ENCODE measurements at regions not wholly inside any gene's neighbourhood (a gene's known extent, or its start where the extent isn't known, plus 50 kb on each side); places are given as distances from the start of the nearest gene placed in this dataset.

DNA sequence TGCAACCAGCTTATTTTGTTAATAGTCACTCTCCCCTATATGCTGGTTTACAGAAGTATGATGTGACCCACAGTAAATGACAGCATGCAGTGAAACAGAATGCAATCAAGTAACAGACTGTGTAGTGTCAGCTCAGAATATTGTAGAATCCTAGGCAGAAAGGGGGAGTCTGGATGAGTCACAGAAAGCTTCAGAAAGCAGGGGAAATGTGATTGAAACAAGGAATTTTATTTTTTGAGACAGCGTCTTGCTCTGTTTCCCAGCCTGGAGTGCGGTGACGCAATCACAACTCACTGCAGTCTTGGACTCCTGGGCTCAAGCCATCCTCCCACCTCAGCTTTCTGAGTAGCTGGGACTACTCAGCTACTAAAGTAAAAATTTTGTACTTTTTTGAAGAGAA, 188.3 kb upstream of the FOXN2 start:
- Histone ChIP-seq H3K4me3 (replicated peaks; ENCODE audit: insufficient read depth, low read length) (no peak overlapping the region), H3K27me3 (ENCODE audit: insufficient read depth, poor library complexity, severe bottlenecking) (no peaks in the 10 kb centered on the region), H3K27ac (replicated peaks) (no peak overlapping the region)
- no peak for DNase-seq (ENCODE audit: low read depth in 1 of 2, low spot score in 1 of 2)
- TF ChIP-seq SPI1 (IDR thresholded peaks at IDR 0.05; ENCODE audit: borderline replicate concordance, low read depth) (no peak), POLR2AphosphoS5 (IDR thresholded peaks at IDR 0.05; ENCODE audit: low read depth) (no peak), REST (IDR thresholded peaks at IDR 0.05; ENCODE audit: insufficient replicate concordance, low read depth) (no peak), GABPA (IDR thresholded peaks at IDR 0.05; ENCODE audit: low read depth) (no peak)
- TF ChIP-seq, protein P1, sequence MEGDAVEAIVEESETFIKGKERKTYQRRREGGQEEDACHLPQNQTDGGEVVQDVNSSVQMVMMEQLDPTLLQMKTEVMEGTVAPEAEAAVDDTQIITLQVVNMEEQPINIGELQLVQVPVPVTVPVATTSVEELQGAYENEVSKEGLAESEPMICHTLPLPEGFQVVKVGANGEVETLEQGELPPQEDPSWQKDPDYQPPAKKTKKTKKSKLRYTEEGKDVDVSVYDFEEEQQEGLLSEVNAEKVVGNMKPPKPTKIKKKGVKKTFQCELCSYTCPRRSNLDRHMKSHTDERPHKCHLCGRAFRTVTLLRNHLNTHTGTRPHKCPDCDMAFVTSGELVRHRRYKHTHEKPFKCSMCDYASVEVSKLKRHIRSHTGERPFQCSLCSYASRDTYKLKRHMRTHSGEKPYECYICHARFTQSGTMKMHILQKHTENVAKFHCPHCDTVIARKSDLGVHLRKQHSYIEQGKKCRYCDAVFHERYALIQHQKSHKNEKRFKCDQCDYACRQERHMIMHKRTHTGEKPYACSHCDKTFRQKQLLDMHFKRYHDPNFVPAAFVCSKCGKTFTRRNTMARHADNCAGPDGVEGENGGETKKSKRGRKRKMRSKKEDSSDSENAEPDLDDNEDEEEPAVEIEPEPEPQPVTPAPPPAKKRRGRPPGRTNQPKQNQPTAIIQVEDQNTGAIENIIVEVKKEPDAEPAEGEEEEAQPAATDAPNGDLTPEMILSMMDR (IDR thresholded peaks at IDR 0.05; ENCODE audit: insufficient read depth, low read length), result no peak

DNA sequence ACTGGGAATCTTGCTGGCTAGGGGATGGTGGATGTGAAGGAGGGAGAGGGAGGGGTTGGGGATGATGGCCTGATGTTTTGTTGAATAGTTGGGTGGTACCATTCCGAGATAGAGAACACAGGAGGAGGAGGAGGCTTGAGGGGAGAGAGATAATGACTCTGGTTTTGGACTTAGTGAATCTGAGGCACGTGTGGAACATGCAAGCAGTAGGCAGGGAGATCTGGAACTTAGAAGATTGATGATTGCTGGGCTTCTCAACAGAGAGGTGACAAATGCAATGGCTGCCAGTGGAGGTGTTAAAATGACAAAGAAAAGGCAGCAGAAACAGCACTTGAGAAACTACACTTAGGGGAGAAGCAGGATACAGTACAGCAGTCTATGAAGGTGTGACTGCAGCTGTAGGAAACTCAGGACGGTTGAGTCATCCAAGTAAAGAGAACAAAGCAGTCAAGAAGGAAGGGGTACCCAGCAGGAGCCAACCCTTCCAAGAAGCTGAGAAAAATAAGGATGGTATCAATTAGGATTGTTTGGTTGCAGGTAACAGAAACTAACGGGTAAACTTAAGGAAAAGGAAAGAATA, 186.8 kb upstream of the FOXN2 start:
- DNase-seq (ENCODE audit: low read depth in 1 of 2, low spot score in 1 of 2), result no peak
- H3K27ac ChIP-seq (replicated peaks), result no peak overlapping the region
- TF ChIP-seq SPI1 (IDR thresholded peaks at IDR 0.05; ENCODE audit: borderline replicate concordance, low read depth) (no peak), GABPA (IDR thresholded peaks at IDR 0.05; ENCODE audit: low read depth) (no peak), REST (IDR thresholded peaks at IDR 0.05; ENCODE audit: insufficient replicate concordance, low read depth) (no peak), POLR2AphosphoS5 (IDR thresholded peaks at IDR 0.05; ENCODE audit: low read depth) (no peak)
- TF ChIP-seq, protein P1 (IDR thresholded peaks at IDR 0.05; ENCODE audit: insufficient read depth, low read length), result no peak
- H3K4me3 ChIP-seq (replicated peaks; ENCODE audit: insufficient read depth, low read length), result no peak overlapping the region
- no peaks in the 10 kb centered on the region for H3K27me3 ChIP-seq (ENCODE audit: insufficient read depth, poor library complexity, severe bottlenecking)

DNA sequence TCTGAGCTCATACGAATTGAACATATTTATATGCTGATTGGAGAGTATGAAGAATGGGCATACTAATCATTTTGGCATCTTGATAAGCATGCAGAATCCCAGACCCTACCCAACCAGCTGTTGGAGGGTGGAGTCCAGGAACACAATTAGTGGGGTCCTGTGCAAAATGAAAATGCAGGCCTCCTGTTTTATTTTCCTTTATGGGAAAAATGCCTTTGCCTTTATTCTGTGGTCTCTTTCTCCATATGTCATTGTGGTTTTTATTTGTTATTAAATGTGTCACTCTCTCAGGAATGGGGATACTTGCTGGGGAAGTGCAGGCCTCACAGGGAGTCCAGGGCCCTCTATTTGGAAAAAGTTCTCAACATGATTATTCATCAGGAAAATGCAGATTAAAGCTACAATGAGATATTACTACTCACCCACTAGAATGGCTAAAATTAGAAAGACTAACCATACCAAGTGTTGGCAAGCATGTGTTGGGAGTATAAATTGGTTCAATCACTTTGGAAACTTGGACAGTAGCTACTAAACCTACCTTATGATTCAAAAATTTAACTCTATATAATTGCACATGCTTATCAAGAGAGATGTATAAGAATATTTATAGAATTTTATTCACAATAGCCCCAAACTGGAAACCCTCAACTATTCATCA, 185.1 kb upstream of the FOXN2 start:
- Histone ChIP-seq H3K27ac (replicated peaks) (no peak overlapping the region), H3K27me3 (ENCODE audit: insufficient read depth, poor library complexity, severe bottlenecking) (no peaks in the 10 kb centered on the region), H3K4me3 (replicated peaks; ENCODE audit: insufficient read depth, low read length) (no peak overlapping the region)
- TF ChIP-seq SPI1 (IDR thresholded peaks at IDR 0.05; ENCODE audit: borderline replicate concordance, low read depth) (no peak), POLR2AphosphoS5 (IDR thresholded peaks at IDR 0.05; ENCODE audit: low read depth) (no peak), REST (IDR thresholded peaks at IDR 0.05; ENCODE audit: insufficient replicate concordance, low read depth) (no peak), GABPA (IDR thresholded peaks at IDR 0.05; ENCODE audit: low read depth) (no peak)
- TF ChIP-seq, protein P1 (IDR thresholded peaks at IDR 0.05; ENCODE audit: insufficient read depth, low read length), result no peak
- no peak for DNase-seq (ENCODE audit: low read depth in 1 of 2, low spot score in 1 of 2)
